OCI-LY7 (cell line): ENCODE measurements at regions not wholly inside any gene's neighbourhood (a gene's known extent, or its start where the extent isn't known, plus 50 kb on each side); places are given as distances from the start of the nearest gene placed in this dataset.

ENCODE experiments used
- BruUV-seq: library from RNA; stranded (reverse); fragments of 400-500 nt; replicated peaks from 2 replicates; lab custom pipeline; 2021; lab: Mats Ljungman, UMichigan
- CTCF ChIA-PET: fragments of 300-600 bp; sonication (Branson Sonifier 250); formaldehyde crosslinking; loops from one replicate; lab custom pipeline; 2022; ENCODE audit warnings: antibody characterized with exemption; ENCODE audit not compliant: unreplicated experiment; lab: Charles Lee
- POLR2A ChIA-PET: fragments of 300-600 bp; sonication (Branson Sonifier 250); formaldehyde crosslinking; loops from one replicate; lab custom pipeline; 2022; ENCODE audit warnings: antibody characterized with exemption; lab: Charles Lee
- DNase-seq: peaks from one replicate; pipeline ENCODE4 v3.0.0-alpha.2; 2015; ENCODE audit warnings: low spot score
- H2AFZ ChIP-seq: fragments of 200-600 bp; sonication (generic), shearing (Covaris generic); 2 replicates; pipeline ENCODE4 v1.6.1; 2014; ENCODE audit warnings: mild to moderate bottlenecking, antibody characterized with exemption, low read length, moderate library complexity
- H3K27ac ChIP-seq: fragments of 200-600 bp; sonication (generic); 2 replicates; pipeline ENCODE4 v1.5.1; 2014; ENCODE audit warnings: mixed run types, low read depth, mild to moderate bottlenecking, moderate library complexity, low read length, inconsistent platforms; ENCODE audit not compliant: poor library complexity, severe bottlenecking
- H3K36me3 ChIP-seq: fragments of 200-600 bp; sonication (generic); 2 replicates; pipeline ENCODE4 v1.6.1; 2014; ENCODE audit warnings: mild to moderate bottlenecking, antibody characterized with exemption, low read length, moderate library complexity, mixed read lengths; ENCODE audit not compliant: insufficient read depth
- H3K4me1 ChIP-seq: fragments of 200-600 bp; sonication (generic); 2 replicates; pipeline ENCODE4 v1.5.1; 2014; ENCODE audit warnings: mild to moderate bottlenecking, low read length; ENCODE audit not compliant: insufficient read depth, poor library complexity, severe bottlenecking
- H3K4me2 ChIP-seq: fragments of 200-600 bp; sonication (generic); 2 replicates; pipeline ENCODE4 v1.6.1; 2014; ENCODE audit warnings: mild to moderate bottlenecking, low read length
- H3K4me3 ChIP-seq: fragments of 200-600 bp; sonication (generic); 2 replicates; pipeline ENCODE4 v1.5.1; 2014; ENCODE audit warnings: mild to moderate bottlenecking, low read depth, low read length; ENCODE audit not compliant: poor library complexity, severe bottlenecking
- H3K79me2 ChIP-seq: fragments of 200-600 bp; sonication (generic); 2 replicates; pipeline ENCODE4 v1.6.1; 2016; ENCODE audit warnings: low read depth, mild to moderate bottlenecking, low read length, moderate library complexity, mixed read lengths; ENCODE audit not compliant: insufficient read depth
- H3K9me2 ChIP-seq: fragments of 200-600 bp; sonication (generic); 2 replicates; pipeline ENCODE4 v1.6.1; 2016; ENCODE audit warnings: mild to moderate bottlenecking, low read length, mixed read lengths; ENCODE audit not compliant: insufficient read depth
- H3K9me3 ChIP-seq: fragments of 200-600 bp; sonication (generic); 2 replicates; pipeline ENCODE4 v1.6.1; 2014; ENCODE audit warnings: mild to moderate bottlenecking, mixed run types, low read length, mixed read lengths
- H4K20me1 ChIP-seq: fragments of 200-600 bp; sonication (generic); 2 replicates; pipeline ENCODE4 v1.6.1; 2014; ENCODE audit warnings: mild to moderate bottlenecking, antibody characterized with exemption, low read length, moderate library complexity, mixed read lengths; ENCODE audit not compliant: insufficient read depth
- CTCF ChIP-seq: fragments of 200-600 bp; sonication (generic); conservative IDR thresholded peaks from 2 replicates; pipeline ENCODE4 v1.5.1; 2014; ENCODE audit warnings: mild to moderate bottlenecking, antibody characterized with exemption, low read length, moderate library complexity, mixed read lengths
- EZH2phosphoT487 ChIP-seq: fragments of 200-600 bp; sonication (generic); IDR thresholded peaks from 2 replicates; pipeline ENCODE4 v1.6.1; 2018; ENCODE audit warnings: low read depth, borderline replicate concordance, mild to moderate bottlenecking, mixed run types, antibody characterized with exemption, low read length, moderate library complexity, mixed read lengths
- intact Hi-C: fragments of 100-400 bp; cut with micrococcal nuclease; formaldehyde crosslinking; loops from one replicate; pipeline ENCODE4 v1.10.0; 2022; ENCODE audit not compliant: unreplicated experiment

- Histone ChIP-seq H3K27ac (no peak overlapping the region), H3K9me2 (no peaks in the 10 kb centered on the region), H3K9me3 (no peaks in the 10 kb centered on the region), H3K4me1 (no peaks in the 10 kb centered on the region), H3K4me2 (no peak overlapping the region), H3K79me2 (no peaks in the 10 kb centered on the region), H3K4me3 (no peak overlapping the region), H2AFZ (no peak overlapping the region), H3K36me3 (no peaks in the 10 kb centered on the region), H4K20me1 (no peaks in the 10 kb centered on the region)
- BruUV-seq = no TSS peak
- TF ChIP-seq EZH2phosphoT487 (no peak), CTCF (no peak)
- intact Hi-C loops = no loop called here
- POLR2A ChIA-PET = interaction anchor here (1.2 kb wide), 1 partner anchor 9 kb away, joined by 4 read pairs; no protein-coding TSS in a partner anchor
- no peak for DNase-seq
- CTCF ChIA-PET = no interaction called here
Measured at GRCh38 chr18:73593207-73593606, 554.4 kb downstream of the FBXO15 start.

- Histone ChIP-seq H3K9me2 (no peaks in the 10 kb centered on the region), H2AFZ (no peak overlapping the region), H3K79me2 (no peaks in the 10 kb centered on the region), H4K20me1 (no peaks in the 10 kb centered on the region), H3K9me3 (no peaks in the 10 kb centered on the region), H3K27ac (no peak overlapping the region), H3K36me3 (no peaks in the 10 kb centered on the region), H3K4me3 (no peak overlapping the region), H3K4me1 (no peaks in the 10 kb centered on the region), H3K4me2 (no peak overlapping the region)
- no peak for TF ChIP-seq CTCF
- TF ChIP-seq EZH2phosphoT487 = no peak
- no TSS peak for BruUV-seq
- ChIA-PET CTCF (no interaction called here), POLR2A (no interaction called here)
- intact Hi-C loops = no loop called here
- DNase-seq = no peak
Measured at GRCh38 chr18:73590950-73591349, 556.7 kb downstream of the FBXO15 start.

GRCh38 chr18:73579698-73580097 is 567.9 kb downstream of the FBXO15 start:
- intact Hi-C loops = no loop called here
- Histone ChIP-seq H3K27ac (no peak overlapping the region), H3K79me2 (no peaks in the 10 kb centered on the region), H3K4me1 (no peaks in the 10 kb centered on the region), H4K20me1 (no peaks in the 10 kb centered on the region), H3K4me3 (no peak overlapping the region), H3K4me2 (no peak overlapping the region), H3K36me3 (no peaks in the 10 kb centered on the region), H3K9me3 (no peaks in the 10 kb centered on the region), H2AFZ (no peak overlapping the region), H3K9me2 (no peaks in the 10 kb centered on the region)
- ChIA-PET CTCF (no interaction called here), POLR2A (interaction anchor here (0.6 kb wide), 1 partner anchor 18 kb away, joined by 3 read pairs; no protein-coding TSS in a partner anchor)
- no TSS peak for BruUV-seq
- no peak for TF ChIP-seq EZH2phosphoT487
- no peak for DNase-seq
